ENCODE measurements at regions not wholly inside any gene's neighbourhood (a gene's known extent, or its start where the extent isn't known, plus 50 kb on each side); places are given as distances from the start of the nearest gene placed in this dataset.

GRCh38 chr14:62557416-62557815 lies 487.8 kb downstream of the KCNH5 start:
- TF ChIP-seq ZFX (IDR thresholded peaks at IDR 0.05; ENCODE audit: borderline replicate concordance) (no peak), CTCF (IDR thresholded peaks at IDR 0.05) (no peak)
- H3K27ac ChIP-seq: no peak overlapping the region

DNA sequence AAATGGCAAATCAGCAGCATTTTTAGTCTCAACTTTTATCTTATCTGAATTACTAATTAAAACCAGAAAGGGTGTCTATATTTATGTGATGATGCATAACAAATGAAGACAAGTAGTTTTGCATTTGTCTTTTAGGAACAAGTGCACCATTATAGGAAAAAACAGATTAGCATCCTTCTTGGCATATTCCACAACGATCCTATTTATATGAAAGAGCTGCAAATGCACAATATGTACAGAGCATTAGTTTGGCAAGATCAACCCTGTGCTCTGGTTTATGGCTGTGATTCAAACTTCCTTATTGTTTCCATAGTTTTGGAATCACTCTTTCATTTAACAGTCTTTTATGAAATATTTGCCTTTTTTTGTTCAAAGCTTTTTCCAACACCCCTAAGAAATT lies 486.8 kb downstream of the KCNH5 start:
- no peak overlapping the region for H3K27ac ChIP-seq
- TF ChIP-seq ZFX (IDR thresholded peaks at IDR 0.05; ENCODE audit: borderline replicate concordance): no peak
- TF ChIP-seq CTCF (IDR thresholded peaks at IDR 0.05): no peak

DNA sequence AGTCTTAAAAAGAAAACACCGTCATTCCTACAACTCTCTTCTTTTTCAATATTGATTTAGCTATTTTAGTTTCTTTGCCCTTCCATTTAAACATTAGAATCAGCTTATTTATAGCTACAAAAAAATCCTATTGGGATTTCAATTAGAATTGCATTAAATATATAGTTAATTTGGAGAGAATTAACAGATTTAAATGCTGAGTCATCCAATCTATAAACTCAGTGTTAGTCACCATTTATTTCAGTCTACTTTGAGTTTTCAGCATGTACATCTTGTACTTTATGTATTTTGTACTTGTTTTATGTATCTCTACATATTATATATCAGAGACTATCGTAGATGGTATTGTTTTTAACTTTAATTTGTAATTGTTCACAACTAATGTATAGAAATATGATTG lies 460.0 kb downstream of the KCNH5 start:
- no peak overlapping the region for H3K27ac ChIP-seq
- TF ChIP-seq CTCF (IDR thresholded peaks at IDR 0.05) (no peak), ZFX (IDR thresholded peaks at IDR 0.05; ENCODE audit: borderline replicate concordance) (no peak)

DNA sequence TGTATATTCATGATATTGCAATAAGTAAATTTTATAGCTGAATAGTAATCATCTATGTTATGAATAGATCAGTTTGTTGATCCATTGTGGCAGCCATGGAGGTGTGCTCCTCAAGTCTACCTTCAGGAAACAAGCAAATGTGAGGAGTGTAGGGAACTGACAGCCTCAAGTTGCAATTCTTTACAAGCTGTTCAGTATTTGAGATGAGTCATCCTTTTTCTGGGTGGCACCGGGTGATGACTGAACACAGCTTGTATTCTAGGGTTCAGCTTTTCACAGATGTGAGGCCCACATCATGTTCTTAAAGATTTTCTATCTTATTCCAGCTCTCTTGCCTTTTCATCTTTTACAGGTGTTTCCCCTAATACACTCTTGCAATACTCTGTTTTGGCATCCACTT lies 452.4 kb downstream of the KCNH5 start:
- H3K27ac ChIP-seq: no peak overlapping the region
- no peak for TF ChIP-seq ZFX (IDR thresholded peaks at IDR 0.05; ENCODE audit: borderline replicate concordance)
- no peak for TF ChIP-seq CTCF (IDR thresholded peaks at IDR 0.05)

DNA sequence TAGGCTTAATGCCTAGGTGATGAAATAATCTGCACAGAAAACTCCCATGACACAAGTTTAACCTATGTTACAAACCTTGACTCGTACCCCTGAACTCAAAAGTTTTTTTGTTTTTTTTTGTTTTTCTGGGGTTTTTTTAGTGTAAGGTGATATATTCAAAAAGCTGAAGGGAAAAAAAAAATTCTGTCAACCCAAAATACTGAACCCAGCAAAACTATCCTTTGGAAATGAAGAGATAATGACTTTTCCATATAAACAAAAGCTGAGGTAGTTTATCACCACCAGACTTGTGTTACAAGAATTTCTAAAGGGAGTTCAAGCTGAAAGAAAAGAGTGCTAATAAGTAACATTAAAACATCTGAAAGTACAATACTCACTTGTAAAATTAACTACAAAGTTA lies 448.1 kb downstream of the KCNH5 start:
- no peak overlapping the region for H3K27ac ChIP-seq
- no peak for TF ChIP-seq CTCF (IDR thresholded peaks at IDR 0.05)
- no peak for TF ChIP-seq ZFX (IDR thresholded peaks at IDR 0.05; ENCODE audit: borderline replicate concordance)

- no peak overlapping the region for H3K27ac ChIP-seq
- TF ChIP-seq CTCF (IDR thresholded peaks at IDR 0.05): no peak
- TF ChIP-seq ZFX (IDR thresholded peaks at IDR 0.05; ENCODE audit: borderline replicate concordance): no peak
Measured at GRCh38 chr14:62599616-62600385, 445.5 kb downstream of the KCNH5 start.

DNA sequence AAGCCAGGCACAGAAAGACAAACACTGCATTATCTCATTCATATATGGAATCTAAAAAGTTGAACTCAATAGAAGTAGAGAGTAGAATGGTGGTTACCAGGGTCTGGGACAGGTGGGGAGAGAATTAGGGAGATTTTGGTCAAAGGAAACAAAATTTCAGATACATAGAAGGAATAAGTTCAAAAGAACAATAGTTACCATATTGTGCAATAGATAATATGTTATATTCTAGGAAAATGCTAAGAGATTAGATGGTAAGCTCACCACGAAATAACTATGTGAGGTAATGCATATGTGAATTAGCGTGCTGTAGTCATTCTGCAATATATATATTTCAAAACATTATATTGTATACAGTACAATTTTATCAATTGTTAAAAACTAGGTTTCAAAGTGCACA lies 442.5 kb downstream of the KCNH5 start:
- no peak overlapping the region for H3K27ac ChIP-seq
- TF ChIP-seq ZFX (IDR thresholded peaks at IDR 0.05; ENCODE audit: borderline replicate concordance) (no peak), CTCF (IDR thresholded peaks at IDR 0.05) (no peak)

Data from 22Rv1 (cell line).